Activated CD8-positive, alpha-beta T cell treated with anti-CD3 and anti-CD28 coated beads for 36 hours (primary cell): ENCODE measurements at regions not wholly inside any gene's neighbourhood (a gene's known extent, or its start where the extent isn't known, plus 50 kb on each side); places are given as distances from the start of the nearest gene placed in this dataset.

Experiments
- ATAC-seq: fragments of 200-7000 bp; cut with Tn5 transposase; one replicate; pipeline ENCODE4 v1.10.0; 2021; ENCODE audit warnings: mild to moderate bottlenecking, moderate library complexity
- CTCF ChIA-PET: fragments of 350-600 bp; sonication (Branson Sonifier 250); formaldehyde crosslinking; loops from one replicate; lab custom pipeline; 2021; ENCODE audit warnings: antibody characterized with exemption; lab: Charles Lee
- POLR2A ChIA-PET: fragments of 350-600 bp; sonication (Branson Sonifier 250); formaldehyde crosslinking; loops from one replicate; lab custom pipeline; 2021; ENCODE audit warnings: antibody characterized with exemption; lab: Charles Lee
- DNase-seq: peaks from one replicate; pipeline ENCODE4 v3.0.0-alpha.2; 2020
- H3K27ac Mint-ChIP-seq: one replicate; pipeline ENCODE4 v1.8.0; 2021; ENCODE audit warnings: mild to moderate bottlenecking, mixed read lengths
- H3K27me3 Mint-ChIP-seq: one replicate; pipeline ENCODE4 v1.8.0; 2021; ENCODE audit warnings: mixed read lengths
- H3K36me3 Mint-ChIP-seq: one replicate; pipeline ENCODE4 v1.8.0; 2021; ENCODE audit warnings: low read depth, mixed read lengths
- H3K4me1 Mint-ChIP-seq: one replicate; pipeline ENCODE4 v1.8.0; 2021; ENCODE audit warnings: low read depth, mixed read lengths
- H3K4me3 Mint-ChIP-seq: one replicate; pipeline ENCODE4 v1.8.0; 2021; ENCODE audit warnings: mild to moderate bottlenecking, moderate library complexity, mixed read lengths
- H3K9me3 Mint-ChIP-seq: one replicate; pipeline ENCODE4 v1.8.0; 2021; ENCODE audit warnings: mixed read lengths
- CTCF ChIP-seq: fragments of 200-600 bp; IDR thresholded peaks from one replicate; pipeline ENCODE4 v1.8.0; 2022; ENCODE audit warnings: antibody characterized with exemption, mild to moderate bottlenecking
- intact Hi-C: fragments of 100-400 bp; cut with micrococcal nuclease; formaldehyde crosslinking; loops from one replicate; pipeline ENCODE4 v1.10.0; 2022

- CTCF ChIA-PET, result no interaction called here
- no peaks in the 10 kb centered on the region for H3K36me3 Mint-ChIP-seq
Observed at GRCh38 chr9:13382595-13382994, 103.1 kb upstream of the MPDZ start.

GRCh38 chr9:13380903-13381302 is 101.4 kb upstream of the MPDZ start:
- Mint-ChIP-seq H3K27ac (no peak overlapping the region), H3K9me3 (peaks cover 8% of the 10 kb centered on the region), H3K4me3 (no peak overlapping the region), H3K4me1 (no peaks in the 10 kb centered on the region), H3K27me3 (no peaks in the 10 kb centered on the region), H3K36me3 (no peaks in the 10 kb centered on the region)
- no peak for ATAC-seq
- DNase-seq, result no peak
- no peak for TF ChIP-seq CTCF
- intact Hi-C loops, result no loop called here
- ChIA-PET POLR2A (no interaction called here), CTCF (no interaction called here)

More at GRCh38 chr9:13382595-13382994, 103.1 kb upstream of the MPDZ start:
- POLR2A ChIA-PET, result no interaction called here
- no peaks in the 10 kb centered on the region for H3K27me3 Mint-ChIP-seq
- H3K27ac Mint-ChIP-seq, result no peak overlapping the region
- intact Hi-C loops, result no loop called here
- no peak for TF ChIP-seq CTCF
- no peaks in the 10 kb centered on the region for H3K4me1 Mint-ChIP-seq
- no peak for ATAC-seq
- H3K9me3 Mint-ChIP-seq, result peaks cover 8% of the 10 kb centered on the region
- DNase-seq, result no peak
- H3K4me3 Mint-ChIP-seq, result no peak overlapping the region

- no peak for TF ChIP-seq CTCF
- Mint-ChIP-seq H3K9me3 (no peaks in the 10 kb centered on the region), H3K4me1 (no peaks in the 10 kb centered on the region), H3K27me3 (no peaks in the 10 kb centered on the region), H3K36me3 (no peaks in the 10 kb centered on the region), H3K4me3 (no peak overlapping the region), H3K27ac (no peak overlapping the region)
- ATAC-seq, result no peak
- POLR2A ChIA-PET, result no interaction called here
- CTCF ChIA-PET, result no interaction called here
- DNase-seq, result no peak
- intact Hi-C loops, result no loop called here
Observed at GRCh38 chr9:13378154-13378553, 98.7 kb upstream of the MPDZ start.

GRCh38 chr9:13377171-13377925 is 97.9 kb upstream of the MPDZ start:
- ChIA-PET POLR2A (no interaction called here), CTCF (no interaction called here)
- Mint-ChIP-seq H3K27ac (no peak overlapping the region), H3K27me3 (no peaks in the 10 kb centered on the region), H3K4me3 (no peak overlapping the region), H3K4me1 (no peaks in the 10 kb centered on the region), H3K36me3 (no peaks in the 10 kb centered on the region), H3K9me3 (no peaks in the 10 kb centered on the region)
- ATAC-seq, result no peak
- no peak for TF ChIP-seq CTCF
- intact Hi-C loops, result no loop called here
- DNase-seq, result no peak

- TF ChIP-seq CTCF, result no peak
- DNase-seq, result no peak
- ATAC-seq, result no peak
- Mint-ChIP-seq H3K9me3 (no peaks in the 10 kb centered on the region), H3K4me3 (no peak overlapping the region), H3K4me1 (no peaks in the 10 kb centered on the region), H3K27me3 (no peaks in the 10 kb centered on the region), H3K27ac (no peak overlapping the region), H3K36me3 (no peaks in the 10 kb centered on the region)
- ChIA-PET CTCF (no interaction called here), POLR2A (no interaction called here)
- intact Hi-C loops, result no loop called here
Observed at GRCh38 chr9:13372510-13372909, 93.0 kb upstream of the MPDZ start.
